ENCODE measurements at regions not wholly inside any gene's neighbourhood (a gene's known extent, or its start where the extent isn't known, plus 50 kb on each side); places are given as distances from the start of the nearest gene placed in this dataset.

DNA sequence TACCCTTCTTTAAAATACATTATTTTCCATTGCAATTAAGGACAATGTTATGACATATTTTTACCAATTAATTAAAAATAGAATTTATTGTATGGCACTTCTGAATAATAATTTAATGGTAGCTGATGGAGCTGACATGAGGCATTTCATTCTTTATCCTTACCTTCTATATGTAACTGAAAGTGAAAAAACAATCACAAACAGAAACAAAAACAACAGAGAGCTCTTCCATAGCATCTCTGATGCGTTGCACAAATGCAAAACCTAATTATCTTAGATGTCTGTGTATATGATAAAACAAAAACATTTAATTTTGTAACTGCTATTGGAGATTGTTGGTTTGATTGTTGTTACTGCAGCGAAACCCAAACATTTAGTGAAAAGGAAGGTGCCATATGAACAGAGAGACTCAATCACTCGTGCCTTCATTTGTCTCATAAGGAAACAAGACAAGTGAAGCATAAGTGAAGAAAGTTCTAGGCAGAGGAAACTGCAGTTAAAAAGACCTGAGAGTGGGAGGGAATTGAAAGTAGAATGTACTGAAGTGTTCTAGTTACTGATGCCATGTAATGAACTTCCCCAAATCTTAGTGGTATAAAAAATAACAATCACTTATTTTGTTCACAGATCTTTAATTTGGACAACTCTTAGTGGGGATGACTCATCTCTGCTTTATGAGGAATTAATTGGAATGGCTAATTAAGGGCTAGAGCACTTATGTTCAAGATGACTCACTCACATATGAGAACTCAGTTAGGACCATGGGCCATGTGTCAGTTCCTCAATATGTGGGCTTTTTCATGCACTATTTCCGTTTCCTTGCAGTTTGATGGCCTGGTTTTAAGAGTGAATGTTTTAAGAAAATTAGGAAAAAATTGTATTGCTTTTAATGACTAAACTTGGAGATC lies 245.0 kb upstream of the OLFM3 start:
- no peak for TF ChIP-seq RFX5 (IDR thresholded peaks at IDR 0.05; ENCODE audit: low read depth, low read length)
- TF ChIP-seq, protein P1, sequence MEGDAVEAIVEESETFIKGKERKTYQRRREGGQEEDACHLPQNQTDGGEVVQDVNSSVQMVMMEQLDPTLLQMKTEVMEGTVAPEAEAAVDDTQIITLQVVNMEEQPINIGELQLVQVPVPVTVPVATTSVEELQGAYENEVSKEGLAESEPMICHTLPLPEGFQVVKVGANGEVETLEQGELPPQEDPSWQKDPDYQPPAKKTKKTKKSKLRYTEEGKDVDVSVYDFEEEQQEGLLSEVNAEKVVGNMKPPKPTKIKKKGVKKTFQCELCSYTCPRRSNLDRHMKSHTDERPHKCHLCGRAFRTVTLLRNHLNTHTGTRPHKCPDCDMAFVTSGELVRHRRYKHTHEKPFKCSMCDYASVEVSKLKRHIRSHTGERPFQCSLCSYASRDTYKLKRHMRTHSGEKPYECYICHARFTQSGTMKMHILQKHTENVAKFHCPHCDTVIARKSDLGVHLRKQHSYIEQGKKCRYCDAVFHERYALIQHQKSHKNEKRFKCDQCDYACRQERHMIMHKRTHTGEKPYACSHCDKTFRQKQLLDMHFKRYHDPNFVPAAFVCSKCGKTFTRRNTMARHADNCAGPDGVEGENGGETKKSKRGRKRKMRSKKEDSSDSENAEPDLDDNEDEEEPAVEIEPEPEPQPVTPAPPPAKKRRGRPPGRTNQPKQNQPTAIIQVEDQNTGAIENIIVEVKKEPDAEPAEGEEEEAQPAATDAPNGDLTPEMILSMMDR (conservative IDR thresholded peaks at IDR 0.05; ENCODE audit: low read depth, low read length) = no peak
- no peak for TF ChIP-seq POLR2A (IDR thresholded peaks at IDR 0.05; ENCODE audit: low read depth, low read length)
- TF ChIP-seq CEBPB (IDR thresholded peaks at IDR 0.05; ENCODE audit: low read depth, low read length) = no peak
- TF ChIP-seq RAD21 (IDR thresholded peaks at IDR 0.05; ENCODE audit: low read length) = no peak
